HG03442 (cell line): ENCODE measurements at regions not wholly inside any gene's neighbourhood (a gene's known extent, or its start where the extent isn't known, plus 50 kb on each side); places are given as distances from the start of the nearest gene placed in this dataset.
A peak's percentile ranks its signal among the peaks of the same experiment; 100 is the strongest.

Experiments used
- ATAC-seq: cut with Tn5 transposase; IDR thresholded peaks from one replicate; pipeline ENCODE4 v1.9.1; 2021; ENCODE audit warnings: mild to moderate bottlenecking, moderate library complexity; ENCODE audit not compliant: unreplicated experiment

DNA sequence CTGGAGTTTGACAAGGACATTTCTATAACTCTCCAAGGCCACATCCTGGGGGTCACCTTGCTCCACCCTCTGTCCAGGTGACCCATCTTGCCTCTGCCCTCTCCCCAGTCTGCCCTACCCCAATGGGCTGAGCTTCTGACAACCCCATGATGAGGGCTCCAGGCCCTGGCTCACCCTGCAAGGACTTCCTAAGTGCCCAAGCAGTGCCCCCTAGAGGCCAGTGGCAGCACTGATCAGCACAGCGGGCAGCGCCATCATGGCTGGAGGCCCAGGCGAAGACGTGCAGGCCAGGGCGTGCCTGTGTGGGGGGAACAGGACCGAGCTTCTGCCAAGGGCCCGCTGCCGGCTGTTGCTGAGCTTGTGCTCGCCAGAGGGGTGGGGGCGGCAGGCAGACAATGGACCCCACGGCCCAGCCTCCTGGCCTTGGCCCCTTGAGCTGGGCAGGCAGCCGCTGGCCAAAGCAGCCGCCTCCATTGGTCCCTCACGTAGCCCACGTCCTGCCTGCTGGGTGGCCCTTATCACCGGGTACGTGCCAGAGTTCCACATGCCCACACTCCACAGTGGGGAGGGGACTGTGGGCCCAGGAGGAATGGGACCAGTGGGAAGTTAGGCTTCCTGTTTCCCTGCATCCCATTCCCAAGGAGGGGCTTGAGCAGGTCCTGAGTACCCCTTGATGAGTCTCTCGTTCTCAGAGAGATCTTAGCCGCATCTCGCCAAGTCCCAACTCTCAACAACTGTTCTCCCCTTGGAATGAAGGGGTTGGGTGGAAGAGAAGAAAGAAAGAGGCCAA lies 64.3 kb downstream of the MRPL14 start:
- no peak for ATAC-seq

- ATAC-seq = no peak
Measured at GRCh38 chr6:44062105-44062770, 65.0 kb downstream of the MRPL14 start.

DNA sequence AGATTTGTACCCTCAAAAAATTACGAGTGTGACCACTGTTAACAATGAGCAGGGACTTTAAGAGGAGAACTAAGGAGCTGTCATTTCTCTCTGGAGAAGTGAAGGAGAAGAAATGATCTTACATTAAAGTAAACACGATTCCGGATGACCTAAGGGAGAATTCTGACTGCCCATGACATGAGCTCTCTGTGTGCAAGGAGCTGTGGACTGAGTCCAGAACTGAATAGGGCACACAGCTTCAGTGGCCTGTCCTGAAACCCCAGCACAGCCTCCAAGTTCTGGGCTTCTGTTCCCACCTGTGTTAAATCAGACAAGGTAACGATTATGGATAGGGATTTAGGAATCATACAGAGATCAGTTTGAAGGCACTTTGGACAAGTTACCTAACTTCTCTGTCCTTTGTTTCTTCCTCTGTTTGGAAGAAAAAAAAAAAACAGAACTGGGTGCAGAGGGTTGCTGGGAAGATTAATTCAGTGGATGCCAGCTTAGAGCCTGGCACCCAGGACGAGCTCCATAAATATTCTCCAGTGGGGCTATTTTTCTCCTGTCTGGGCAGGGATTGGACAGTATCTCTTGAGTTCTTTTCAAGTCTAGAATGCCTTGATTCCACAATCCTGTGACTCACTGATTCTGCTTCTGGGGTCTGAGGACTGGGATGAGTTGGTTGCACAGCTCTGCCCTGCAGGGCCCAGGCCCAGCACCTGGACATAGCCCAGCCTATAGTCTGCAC lies 65.7 kb downstream of the MRPL14 start:
- ATAC-seq = no peak

- no peak for ATAC-seq
Measured at GRCh38 chr6:44060612-44061374, 66.5 kb downstream of the MRPL14 start.

GRCh38 chr6:44059359-44060346 lies 67.6 kb downstream of the MRPL14 start:
- ATAC-seq = no peak

- peak; percentile 65 for ATAC-seq
Measured at GRCh38 chr6:44058617-44059358, 68.5 kb downstream of the MRPL14 start.

DNA sequence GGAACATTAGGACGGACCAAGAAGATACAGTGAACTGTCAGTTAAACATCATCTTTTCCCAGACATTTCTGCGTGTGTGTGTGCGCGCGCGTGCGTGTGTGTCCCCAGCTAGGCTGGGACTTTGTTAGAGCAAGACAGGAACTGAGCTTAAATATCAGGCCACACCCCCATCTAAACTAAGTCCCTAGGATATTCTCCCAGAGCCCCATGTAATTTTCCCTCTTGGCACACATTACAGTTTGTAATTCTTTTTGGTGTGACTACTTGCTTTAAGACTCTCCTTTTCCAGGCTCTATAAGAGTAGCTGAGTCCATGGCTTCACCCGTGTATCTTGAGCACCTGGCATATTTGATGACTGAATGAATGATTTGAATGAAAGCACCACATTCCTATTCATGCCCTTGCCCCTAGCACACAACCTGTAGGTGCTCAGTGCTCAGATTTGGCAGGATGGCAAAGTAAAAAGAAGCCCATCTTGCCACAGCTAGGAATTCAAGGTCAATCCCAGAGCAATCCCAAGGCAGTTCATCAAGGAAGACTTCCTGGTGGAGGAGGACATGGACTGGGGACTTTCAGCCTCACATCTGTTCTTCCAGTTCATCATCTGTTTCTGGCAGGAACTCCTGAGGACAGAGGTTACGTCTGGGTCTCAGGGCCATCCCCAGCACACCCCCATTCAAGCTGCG lies 69.2 kb downstream of the MRPL14 start:
- no peak for ATAC-seq

- ATAC-seq = no peak
Measured at GRCh38 chr6:44057238-44057930, 69.9 kb downstream of the MRPL14 start.

GRCh38 chr6:44056392-44057237 lies 70.6 kb downstream of the MRPL14 start:
- ATAC-seq = no peak

DNA sequence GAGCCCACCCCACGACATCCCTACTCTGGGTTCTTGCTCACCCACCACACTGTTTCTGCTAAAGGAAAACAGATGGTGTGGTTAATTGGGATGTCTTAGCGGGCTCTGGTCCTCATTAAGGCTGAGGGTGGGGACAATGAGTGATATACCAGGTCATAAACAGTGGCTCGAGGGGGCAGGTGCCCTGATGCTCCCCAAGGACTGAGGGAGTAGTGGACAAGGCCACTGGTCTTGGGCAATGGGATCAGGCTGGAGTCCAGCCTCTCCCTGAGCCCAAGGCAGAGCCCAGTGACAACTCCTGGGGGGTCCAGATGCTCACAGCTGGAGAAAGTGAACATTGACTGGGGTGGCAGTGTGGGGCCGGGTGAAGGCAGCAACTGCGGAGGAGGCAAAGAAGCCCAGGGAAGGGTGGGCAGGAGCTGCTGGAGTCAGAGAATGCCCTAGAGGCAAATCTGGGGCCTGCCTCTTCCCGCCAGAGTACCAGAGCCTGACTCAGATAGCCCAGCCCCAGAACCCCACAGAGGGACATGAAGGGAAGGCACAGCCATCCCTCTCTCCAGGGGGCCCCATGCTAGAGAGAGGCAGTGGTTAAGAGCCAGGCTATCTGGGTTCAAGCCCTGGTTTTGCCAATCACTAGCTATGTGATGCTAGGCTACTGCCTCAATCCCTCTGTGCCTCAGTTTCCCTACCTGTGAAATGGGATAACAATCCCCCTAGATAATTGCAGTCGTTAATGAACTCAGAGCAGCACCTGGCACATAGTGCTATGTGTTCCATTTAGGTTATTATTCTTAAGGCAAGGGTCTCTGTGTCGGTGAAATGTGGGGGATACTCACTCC lies 72.3 kb downstream of the MRPL14 start:
- ATAC-seq = no peak

- no peak for ATAC-seq
Measured at GRCh38 chr6:44053760-44054556, 73.3 kb downstream of the MRPL14 start.

DNA sequence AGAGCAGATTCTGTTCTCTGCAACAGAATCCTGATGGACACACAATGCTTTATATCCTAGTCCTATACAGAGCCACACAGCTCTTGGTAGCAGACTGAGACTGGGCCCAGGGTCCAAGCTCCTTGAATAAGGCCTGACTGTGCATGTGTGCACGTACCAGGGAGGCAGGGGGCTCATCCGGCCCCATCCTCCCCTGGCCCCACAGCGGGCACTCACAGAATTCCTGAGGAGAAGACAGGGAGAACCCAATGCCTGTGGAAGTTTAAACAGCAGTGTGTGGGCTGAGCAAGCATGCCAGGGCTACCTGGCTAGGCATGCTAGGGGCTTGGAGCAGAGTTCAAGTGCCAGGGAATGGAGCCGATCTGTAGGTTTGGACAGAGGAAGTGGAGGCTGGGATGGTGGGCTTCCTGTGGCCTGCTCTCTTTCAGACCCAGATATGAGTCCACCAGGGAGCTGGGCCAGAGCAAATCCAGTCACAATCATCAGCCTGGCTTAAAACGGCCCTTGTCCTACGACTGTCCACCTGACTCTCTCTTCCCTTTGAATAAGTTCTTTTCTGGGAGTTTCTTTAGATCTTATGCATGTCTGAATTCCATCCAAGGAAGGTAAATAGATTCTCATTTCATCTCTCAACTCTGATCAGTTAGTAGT lies 74.0 kb downstream of the MRPL14 start:
- no peak for ATAC-seq

DNA sequence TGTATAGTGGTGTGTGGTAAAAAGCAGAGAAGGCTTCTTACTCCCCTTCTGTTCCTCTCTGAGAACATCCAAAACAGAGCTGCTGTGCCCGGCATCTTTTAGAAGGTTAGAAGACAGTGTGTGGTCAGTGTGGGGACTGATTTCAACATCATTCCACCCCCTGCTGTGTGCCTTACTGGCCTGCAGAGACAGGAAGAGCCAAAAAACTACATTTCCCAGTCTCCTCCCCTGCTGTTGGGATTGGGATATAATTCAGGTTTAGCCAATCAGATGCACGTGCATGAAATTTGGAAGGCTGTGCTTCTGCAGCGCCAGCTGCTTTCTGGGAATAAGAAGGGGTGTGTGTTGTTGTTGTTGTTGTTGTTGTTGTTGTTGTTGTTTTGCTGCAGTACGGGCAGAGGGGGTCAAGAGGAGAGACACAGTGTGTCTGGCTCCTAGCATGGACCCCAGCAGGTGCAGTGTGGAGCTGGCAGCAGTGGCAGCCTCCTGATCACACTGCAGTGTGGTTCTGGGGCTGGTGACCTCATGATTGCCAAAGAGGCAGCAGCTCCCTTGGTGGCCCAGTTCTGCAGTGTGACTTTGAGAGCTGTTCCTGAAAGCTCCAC lies 74.7 kb downstream of the MRPL14 start:
- no peak for ATAC-seq

DNA sequence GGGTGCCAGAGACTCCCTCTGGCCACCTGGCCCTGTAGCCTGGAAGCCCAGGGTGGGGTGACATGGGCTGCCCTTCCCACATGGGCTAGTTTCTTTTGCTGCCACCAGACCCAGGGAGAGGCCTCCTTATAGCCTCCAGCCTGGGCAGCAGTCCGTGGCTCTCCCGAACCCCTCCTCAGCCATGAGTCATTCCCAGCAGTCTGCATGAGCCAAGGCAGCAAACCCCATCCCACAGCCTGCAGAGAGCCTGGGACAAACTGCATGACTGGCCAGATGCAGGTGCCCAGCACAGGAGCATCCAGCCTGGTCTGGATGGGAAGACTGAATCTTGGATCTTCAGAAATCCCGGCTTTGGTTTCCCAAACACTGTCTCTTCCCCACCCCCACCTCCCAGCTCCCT lies 75.7 kb downstream of the MRPL14 start:
- no peak for ATAC-seq
